DMS153 treated with DMSO at 0.1 percent for 48 hours (cell line): ENCODE measurements at regions not wholly inside any gene's neighbourhood (a gene's known extent, or its start where the extent isn't known, plus 50 kb on each side); places are given as distances from the start of the nearest gene placed in this dataset.

ENCODE experiments used
- DNase-seq: peaks from one replicate; lab custom pipeline; 2025; ENCODE audit not compliant: unreplicated experiment; lab: John Stamatoyannopoulos, UW

DNA sequence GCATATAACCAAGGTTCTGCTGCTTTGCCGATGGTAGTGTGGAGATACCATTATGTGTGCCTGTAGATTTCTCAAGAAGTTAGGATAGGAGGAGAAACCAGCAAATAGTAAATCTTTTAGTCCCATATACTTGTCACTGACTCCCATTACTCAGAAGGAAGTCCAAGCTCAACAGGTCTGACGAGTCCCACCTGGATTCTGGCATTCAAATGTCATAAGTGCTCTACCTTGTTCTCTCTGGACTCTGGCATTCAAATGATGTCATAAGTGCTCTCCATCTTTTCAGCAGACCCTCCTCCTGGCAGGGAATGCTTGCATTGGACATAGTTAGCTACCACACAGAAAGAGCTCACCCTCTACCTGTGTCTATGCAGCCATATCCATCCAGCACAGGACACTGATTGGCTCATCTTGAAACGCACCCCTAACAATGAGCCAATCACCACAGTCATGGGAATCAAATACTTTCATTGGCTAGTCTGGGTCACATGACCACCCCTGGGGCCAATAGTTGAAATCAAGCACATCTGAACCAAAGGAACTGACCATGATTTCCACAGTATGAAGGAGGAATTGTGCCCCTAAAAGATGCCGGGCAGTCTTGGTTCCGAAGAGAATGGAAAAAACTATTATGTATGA, 205.0 kb upstream of the ADAMTS9 start:
- no peak for DNase-seq

DNA sequence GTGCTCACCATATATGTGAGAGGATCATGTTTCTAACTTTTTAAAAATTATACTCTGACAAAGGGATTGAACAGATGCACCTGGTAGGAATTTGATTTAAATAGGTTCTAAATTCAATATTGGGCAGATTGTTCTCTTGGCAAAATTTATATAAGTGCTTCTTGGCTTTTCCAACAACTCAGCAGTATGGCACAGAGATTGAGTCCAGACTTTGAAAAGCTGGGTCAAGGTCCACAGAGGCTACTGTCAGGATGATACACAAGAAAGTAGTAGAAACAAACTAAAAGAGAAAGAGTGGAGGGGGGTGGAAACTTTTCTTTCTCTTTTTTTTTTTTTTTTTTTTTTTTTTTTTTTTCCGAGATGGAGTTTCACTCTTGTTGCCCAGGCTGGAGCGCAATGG, 203.2 kb upstream of the ADAMTS9 start:
- no peak for DNase-seq

DNA sequence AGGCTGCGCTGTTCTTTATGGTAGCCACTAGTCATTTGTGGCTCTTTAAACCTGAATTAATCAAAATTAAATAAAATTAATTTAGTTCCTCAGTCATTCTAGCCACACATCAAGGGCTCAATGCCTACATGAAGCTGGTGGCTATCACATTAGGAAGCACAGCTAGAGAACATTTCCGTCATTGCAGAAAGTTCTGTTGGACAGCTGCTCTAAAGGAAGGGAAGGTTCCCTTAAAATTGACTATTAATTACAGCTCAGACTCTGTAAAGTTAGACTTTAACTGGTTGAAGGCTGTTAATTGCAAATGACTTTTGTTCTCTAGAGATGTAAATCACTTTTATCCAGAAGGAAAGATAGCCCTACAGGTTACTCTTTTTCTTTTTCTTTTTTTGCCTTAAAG, 202.7 kb upstream of the ADAMTS9 start:
- DNase-seq: no peak

DNA sequence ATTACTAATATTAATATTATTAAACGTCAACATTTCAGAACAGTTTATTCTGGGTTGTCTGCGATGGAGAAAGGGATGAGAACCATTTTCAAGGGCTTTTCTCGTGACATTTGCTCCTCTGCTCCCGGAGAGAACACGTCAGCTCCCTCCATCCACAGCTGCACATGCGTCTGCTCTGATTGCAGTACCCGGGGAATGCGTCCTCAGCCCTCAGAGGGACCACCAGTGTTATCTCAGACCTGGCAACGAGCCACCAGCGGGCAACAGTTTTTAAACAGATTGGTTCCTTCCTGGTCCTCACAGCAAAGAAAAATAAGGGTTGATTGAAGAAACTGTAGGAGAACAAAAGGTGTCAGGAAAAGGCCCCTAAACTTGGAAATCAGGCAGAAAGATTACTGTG, 202.2 kb upstream of the ADAMTS9 start:
- no peak for DNase-seq

DNA sequence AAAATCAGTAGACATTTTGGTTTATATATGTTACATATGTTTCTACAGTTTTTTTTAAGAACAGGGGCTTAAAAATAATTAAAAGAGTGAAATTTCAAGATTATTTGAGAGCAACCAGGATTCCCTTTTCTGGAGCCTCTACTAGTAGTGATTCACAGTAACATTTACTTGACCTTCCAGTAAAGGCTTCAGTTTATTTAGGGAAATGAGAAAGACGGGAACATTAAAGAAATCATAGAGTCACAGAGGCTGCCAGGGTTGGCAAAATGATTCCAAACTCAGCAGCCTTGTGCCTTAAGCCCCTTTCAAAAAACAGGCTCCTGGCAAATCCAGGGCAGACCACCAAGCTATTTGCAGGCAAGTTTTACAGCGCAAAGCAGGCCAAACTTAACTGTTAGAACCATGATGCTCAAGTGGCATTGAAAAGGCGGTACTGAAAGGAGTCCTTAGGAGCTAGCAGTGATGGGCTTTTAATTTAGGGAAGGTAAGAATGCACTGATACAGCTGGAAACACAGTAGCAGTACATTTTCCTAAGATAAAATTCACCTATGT, 201.1 kb upstream of the ADAMTS9 start:
- no peak for DNase-seq

DNA sequence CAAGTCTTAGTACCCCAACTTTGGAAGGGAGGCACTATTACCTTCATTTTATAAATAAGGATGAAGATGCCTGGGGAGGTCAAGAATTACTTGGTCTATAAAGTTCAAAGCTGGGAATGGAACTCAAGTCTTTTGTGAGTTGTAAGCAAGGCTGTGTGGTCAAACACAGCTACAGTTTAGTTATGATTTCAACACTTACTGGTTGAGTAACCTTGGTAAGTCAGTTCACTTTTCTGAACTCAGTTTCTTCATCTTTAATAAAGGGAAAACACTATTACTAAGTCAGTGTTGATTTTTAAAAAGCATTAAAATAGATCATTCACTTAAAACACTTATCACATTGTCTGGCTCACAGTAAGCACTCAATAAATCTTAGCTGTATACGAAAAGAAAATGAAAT, 200.4 kb upstream of the ADAMTS9 start:
- no peak for DNase-seq

DNA sequence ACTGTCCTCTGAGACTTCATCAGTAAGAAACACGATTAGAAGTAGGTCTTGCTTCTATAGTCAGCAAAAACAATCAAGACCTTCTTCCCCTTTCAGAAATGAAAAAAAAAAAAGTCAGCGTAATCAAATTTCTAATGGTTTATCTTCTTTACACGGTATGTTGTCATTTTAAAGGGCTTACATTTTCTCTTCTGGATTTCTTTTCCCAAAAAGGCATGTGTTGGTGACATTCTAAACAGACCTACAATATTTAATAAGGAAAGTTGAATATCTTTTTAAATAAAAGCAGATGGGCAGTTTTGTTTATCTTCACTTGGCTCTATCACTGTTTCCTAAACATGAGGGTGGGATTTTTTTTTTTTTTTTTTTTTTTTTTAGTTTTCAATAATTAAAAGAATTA, 197.3 kb upstream of the ADAMTS9 start:
- DNase-seq: no peak

DNA sequence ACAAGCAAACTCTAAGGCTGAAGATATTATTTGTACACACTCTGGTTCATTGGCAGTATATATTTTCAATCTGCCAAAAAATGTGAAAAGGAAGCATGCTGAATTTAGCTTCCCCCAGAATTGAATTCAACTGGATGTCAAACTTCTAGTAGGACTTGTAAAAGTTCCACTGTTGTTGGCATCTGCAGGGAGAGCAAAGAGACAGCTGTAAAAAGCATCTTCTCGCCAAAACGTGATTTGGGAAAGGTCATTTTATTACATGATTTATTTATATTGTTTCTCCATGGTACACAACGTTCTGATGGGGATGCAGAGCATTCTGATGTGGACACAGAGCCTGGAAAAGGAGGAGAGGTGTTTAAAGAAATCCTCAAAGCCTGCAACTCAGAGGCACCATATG, 196.7 kb upstream of the ADAMTS9 start:
- DNase-seq: no peak

DNA sequence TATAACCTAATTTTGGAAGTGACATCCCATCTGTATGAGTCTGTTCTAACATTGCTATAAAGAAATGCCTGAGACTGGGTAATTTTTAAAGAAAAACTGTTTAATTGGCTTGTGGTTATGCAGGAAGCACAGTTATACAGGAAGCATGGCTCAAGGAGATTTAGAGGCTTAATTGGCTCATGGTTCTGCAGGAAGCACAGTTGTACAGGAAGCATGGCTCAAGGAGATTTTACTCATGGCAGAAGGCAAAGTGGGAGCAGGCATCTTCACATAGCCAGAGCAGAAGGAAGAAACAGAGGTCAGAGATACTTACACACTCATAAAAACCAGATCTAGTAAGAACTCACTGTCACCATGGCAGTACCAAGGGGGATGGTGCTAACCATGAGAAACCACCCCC, 193.1 kb upstream of the ADAMTS9 start:
- no peak for DNase-seq

DNA sequence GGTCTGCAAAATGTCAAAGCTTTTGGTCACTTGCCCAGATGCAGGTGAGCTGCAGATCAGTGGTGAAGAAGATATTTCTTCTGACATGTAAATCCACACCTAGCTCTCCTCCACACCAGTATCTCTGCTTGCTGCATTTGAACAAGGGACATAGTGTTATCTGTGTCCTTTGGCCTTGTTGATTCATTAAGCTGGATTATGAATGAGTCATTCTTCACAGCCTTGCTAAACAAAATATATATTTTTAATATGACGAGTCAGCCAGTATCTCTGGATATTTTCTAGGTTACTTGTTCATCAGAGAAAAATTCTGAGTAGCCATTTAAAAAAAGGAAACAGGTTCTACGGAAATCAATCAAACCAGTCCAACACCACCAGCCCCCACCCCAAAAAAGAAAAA, 190.6 kb upstream of the ADAMTS9 start:
- DNase-seq: no peak

DNA sequence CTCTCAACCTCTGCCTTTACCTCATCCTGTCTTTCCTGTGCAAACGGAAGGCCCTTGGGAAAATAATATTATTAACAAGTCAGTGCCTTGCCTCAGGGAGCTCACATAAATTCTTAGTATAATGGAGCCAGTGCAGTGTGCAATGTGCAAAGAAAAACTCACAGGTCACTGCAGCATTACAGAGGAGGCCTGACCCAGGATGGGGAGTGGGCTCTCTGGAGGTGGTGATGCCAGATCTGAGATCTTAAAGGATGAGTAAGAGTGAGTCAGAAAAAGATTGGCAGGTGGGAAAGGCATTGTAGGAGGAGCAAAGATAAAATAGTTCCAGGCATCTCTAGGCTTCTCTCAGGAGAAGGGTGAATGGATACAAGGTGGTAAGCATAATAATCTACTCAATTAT, 185.6 kb upstream of the ADAMTS9 start:
- DNase-seq: no peak

DNA sequence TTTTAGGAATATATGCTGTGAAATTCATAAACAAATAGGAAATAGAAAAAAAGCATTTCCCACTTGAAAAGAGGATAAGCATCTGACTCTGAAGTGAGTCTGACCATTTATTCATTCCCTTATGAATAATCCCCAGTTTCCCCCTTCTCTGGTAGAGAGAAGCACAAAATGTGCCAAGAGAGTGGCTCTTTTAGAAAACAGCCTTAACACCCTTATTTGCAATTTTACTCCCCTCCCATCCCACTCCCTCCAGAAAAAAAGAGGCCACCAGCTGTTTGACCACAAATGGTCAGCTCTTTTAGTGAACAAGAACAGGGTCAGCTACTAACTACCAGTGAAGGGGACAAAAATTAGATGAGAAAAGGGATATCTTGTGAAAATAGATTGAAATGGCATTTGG, 184.5 kb upstream of the ADAMTS9 start:
- DNase-seq: no peak

DNA sequence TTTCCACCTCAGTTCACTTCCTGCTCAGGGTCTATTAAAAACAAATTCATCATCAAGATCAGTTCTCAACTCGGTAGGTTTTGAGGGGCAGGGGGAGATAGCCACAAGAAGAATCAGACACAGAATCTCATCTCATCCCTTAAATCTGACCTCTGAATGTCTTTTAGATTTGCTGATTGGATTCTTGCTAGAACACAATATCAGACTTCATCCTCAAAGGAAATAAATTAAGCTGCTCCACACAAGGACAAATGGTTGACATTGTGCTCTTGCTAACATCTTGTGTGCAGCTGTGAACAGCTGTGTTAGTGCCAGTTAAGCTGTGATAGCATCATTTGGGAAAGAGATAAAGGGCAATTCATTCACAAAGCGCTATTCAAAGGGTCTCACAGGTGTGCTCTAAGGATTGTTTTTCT, 184.0 kb upstream of the ADAMTS9 start:
- DNase-seq: no peak

DNA sequence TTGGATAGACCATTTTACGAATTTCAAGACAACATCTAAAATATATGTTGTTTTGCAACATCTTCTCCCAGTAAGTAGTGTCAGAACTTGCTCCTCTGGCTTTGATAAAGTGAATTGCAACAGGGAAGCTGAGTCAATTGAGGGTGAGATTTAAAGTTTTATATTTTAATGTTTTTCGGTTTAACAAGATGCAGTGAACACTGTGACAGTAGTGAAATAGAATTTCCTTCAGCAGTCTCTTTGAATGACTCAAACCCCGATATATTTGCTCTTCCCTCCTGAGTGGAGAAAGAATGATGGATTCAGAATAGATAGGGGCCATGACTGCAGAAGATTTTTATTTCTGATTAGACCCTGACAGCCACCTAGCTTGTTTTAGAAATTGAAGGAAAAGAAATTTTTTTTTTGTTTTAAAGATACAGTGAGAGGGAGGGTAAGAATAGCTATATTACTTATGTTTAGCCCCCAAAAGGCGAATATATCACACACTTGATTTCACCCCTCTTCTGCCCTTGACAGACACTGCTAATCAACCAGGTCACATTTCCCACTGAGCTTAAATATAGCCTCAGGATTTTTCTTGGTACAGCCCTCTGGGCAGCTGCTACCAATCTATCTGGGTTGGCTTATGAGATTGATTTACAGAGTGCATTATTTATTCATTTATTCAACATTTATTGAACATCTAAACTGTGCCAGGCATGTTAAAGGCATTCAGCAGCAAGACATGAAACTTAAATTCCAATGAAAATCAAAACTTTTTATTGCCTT, 183.3 kb upstream of the ADAMTS9 start:
- no peak for DNase-seq

DNA sequence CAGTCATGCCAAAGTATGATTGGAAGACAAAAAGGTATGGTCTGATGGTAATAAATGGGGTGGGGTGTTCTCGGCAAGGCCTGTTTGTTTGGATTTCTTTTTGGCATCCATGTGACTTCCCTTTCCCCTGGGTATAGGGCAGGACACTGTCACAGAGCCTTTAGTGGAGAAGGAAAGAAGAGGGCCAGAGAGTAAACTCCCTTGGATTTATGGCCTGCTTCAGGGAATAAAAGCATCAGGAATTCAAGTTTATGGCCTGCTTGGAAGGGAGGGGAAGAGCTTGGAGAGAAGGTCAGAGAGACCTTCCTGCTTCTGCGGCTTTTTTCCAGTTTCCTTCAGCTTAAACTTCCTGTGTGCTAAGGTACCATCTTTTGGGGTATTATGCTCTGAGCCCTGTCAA, 179.4 kb upstream of the ADAMTS9 start:
- no peak for DNase-seq

DNA sequence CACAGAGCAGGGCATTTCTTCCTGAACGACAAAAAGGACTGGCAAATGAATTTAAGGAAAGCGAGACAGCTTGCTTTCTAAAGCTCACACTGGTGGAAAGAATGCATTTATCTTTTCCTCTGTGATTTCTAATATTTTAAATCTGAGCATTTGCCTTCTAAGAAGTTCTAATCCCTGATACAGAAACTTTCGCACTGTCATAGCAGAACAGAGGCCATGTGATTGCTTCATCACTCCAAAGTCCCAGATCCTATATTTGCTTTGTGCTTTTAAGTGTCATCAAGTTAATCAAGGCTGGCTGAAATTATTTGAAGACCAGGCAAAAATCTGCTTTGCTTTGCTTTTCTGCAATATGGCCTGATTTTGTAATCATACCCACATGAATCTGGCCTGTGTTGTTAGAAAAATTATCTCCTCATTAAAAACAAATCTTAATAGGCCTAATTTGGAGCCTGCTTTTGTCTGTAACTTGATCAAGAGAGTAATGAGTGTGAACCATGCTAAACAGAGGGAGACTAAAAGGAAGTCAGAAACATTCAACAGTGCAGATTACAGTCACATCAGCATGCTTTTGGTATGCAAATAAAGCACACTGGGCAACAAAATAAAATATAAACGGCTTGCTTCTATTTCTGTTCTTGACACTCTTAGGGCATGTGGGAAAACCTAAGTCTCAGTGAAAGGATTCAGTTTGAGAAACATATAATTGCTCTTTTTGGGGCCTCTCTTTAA, 178.2 kb upstream of the ADAMTS9 start:
- DNase-seq: no peak

DNA sequence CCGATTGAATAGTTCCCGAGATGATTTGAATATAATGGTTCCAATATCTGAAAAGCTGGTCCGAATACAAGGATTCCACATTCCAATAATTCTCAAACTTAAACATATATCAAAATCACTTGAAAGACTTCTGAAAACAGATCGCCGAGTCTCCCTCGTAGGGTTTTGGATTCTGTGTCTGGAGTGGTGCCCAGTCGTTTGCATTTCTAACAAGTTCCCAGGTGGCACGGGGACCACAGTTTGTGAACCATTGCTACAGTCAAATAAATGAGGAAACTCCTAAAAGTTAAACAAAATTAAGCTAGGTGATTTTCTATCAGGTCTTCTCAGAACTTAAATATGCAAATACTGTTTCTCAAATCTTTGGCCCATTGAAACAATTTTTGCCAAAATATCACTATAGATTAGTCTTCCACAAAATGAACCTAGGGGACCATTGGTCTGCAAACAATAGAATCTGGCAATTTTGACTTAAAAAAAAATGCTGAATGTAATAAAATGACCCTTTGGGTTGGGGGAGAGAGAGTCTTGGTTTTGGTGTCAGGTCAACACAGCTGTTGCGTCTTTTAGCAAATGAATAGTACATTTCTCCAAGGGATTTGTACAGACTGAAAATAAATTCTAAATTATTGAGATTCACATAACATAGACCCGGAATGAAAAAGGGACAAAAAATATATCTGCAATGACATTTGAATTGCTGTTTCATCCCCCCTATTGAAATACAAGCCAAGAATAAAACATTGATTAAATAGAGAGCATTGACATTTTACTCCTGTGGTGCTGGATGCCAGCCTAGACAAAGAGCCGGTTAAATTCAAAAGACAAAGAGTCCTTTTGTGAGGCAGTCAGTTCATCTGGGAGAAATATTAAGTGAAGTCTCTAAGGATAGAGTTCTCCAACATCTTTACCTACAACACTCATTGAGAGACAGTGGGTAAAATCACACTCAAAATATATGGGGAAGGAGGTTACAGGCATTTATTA, 175.7 kb upstream of the ADAMTS9 start:
- DNase-seq: no peak

DNA sequence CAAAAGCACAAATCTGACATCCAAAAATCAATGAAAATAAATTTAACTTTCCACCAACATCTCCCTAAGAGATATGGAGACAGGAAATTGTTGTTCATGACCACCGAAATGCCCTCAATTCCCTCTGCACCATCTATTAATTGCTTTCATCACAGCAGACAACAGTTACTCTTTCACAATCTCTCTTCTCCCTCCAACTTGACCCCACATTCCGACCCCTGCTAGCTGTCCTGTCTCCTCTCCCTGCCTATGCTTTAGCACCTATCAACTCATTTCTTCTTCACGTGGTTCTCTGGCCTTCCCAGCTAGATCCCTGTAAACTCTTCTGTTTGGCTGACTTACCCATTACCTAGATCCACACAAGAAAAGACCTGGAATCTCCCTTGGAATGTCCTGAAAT, 173.9 kb upstream of the ADAMTS9 start:
- DNase-seq: no peak

DNA sequence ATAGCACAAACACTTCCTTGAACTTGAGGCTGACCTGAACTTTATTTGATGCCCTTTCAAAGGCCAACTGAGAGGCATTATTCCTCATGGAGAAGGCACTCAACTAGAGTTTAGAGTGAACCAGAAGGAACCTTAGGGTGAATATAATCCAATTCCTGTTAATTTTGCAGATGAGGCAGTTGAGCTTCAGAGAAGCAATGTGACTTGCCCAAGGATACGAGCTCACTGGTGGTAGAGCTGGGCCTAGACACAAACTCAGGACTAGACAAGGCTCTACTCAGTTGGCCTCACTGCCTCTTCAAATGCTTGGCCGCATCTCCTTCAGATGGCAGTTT, 172.7 kb upstream of the ADAMTS9 start:
- no peak for DNase-seq

DNA sequence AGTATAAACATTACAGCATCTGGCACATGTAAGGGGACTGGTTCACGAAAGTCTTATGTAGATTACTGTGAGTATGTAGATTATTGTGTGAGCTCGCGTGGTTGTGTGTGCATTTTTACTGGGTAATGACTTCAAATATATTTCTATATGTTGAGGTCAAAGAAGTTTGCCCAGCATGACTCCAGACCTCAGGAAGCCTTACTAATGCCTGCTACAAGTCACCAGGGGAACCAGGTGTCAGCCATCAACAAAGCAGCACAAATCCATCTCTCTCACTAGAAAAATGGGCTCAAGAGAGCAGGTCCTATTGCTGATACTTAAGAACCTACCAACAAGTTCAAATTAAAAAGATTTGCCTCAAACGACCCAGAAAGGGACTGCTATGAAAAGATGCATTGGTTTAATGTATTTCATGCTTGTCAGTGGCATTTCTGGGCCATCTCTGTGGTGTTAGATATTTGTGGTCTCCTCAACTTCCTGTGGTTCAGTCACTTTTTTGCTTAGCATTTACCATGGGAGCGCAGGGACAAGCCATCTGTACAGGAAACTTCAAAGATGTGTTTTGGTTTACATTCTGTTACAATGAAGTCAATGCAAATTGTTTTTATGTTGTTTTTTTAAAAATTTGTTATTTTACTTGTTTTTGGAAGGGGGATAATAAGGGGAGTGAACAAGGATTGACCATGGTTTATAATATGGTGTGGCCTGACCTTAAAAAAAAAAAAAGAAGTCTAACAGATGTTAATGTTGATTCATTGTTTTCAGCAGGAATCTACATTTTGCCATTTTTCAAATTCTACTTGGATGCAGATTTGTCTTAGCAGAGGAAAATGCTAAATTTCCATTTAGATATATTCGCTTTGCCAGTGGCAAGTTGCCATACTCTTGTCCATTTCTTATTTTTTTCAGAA, 172.1 kb upstream of the ADAMTS9 start:
- no peak for DNase-seq
